SU-DHL-6 (cell line): ENCODE measurements at regions not wholly inside any gene's neighbourhood (a gene's known extent, or its start where the extent isn't known, plus 50 kb on each side); places are given as distances from the start of the nearest gene placed in this dataset.

Source experiments
- EZH2phosphoT487 ChIP-seq: fragments of 200-600 bp; sonication (generic), shearing (Covaris generic); conservative IDR thresholded peaks from 2 replicates; pipeline ENCODE4 v1.6.1; 2018; ENCODE audit warnings: mild to moderate bottlenecking, antibody characterized with exemption, low read length, moderate library complexity, mixed read lengths
- TF ChIP-seq, protein P1 (sequence below): fragments of 200-600 bp; sonication (generic); IDR thresholded peaks from one replicate; pipeline ENCODE4 v1.5.1; 2017; ENCODE audit warnings: antibody characterized with exemption, mild to moderate bottlenecking, low read length, moderate library complexity; ENCODE audit not compliant: insufficient read depth, poor library complexity, severe bottlenecking

DNA sequence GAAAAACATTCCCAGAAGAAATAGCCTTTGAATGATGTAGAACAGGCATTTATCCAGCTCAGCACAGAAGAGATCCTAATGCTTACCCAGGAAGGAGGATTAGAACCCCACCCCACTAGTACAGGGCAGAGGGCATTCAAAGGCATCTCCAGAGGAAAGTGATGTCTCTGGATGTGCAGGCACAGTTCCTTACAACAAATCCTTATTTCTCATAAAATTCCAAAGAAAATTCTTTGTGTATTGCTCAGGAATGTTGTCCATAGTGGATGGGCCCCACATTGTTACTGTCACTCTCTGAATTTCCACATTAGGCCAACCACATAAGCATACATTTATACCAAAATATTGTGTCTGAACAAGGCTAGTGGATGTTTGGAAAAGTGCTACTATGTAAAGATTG is 243.0 kb downstream of the ADRA2A start:
- TF ChIP-seq, protein P1, sequence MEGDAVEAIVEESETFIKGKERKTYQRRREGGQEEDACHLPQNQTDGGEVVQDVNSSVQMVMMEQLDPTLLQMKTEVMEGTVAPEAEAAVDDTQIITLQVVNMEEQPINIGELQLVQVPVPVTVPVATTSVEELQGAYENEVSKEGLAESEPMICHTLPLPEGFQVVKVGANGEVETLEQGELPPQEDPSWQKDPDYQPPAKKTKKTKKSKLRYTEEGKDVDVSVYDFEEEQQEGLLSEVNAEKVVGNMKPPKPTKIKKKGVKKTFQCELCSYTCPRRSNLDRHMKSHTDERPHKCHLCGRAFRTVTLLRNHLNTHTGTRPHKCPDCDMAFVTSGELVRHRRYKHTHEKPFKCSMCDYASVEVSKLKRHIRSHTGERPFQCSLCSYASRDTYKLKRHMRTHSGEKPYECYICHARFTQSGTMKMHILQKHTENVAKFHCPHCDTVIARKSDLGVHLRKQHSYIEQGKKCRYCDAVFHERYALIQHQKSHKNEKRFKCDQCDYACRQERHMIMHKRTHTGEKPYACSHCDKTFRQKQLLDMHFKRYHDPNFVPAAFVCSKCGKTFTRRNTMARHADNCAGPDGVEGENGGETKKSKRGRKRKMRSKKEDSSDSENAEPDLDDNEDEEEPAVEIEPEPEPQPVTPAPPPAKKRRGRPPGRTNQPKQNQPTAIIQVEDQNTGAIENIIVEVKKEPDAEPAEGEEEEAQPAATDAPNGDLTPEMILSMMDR = no peak
- no peak for TF ChIP-seq EZH2phosphoT487
